Lower leg skin (tissue), 4 donors: ENCODE measurements at regions not wholly inside any gene's neighbourhood (a gene's known extent, or its start where the extent isn't known, plus 50 kb on each side); places are given as distances from the start of the nearest gene placed in this dataset.

ENCODE experiments used
- DNase-seq, 2 donors: peaks; one replicate each; pipeline ENCODE4 v3.0.0-alpha.2; 2019; ENCODE audit warnings: low spot score in 2 of 2
- H3K4me3 ChIP-seq: fragments of 200-600 bp; sonication (generic); 2 replicates; pipeline ENCODE4 v1.5.1; 2017; ENCODE audit warnings: mild to moderate bottlenecking, low read depth; ENCODE audit not compliant: poor library complexity, severe bottlenecking
- POLR2A ChIP-seq, 2 donors: fragments of 450-650 bp; IDR thresholded peaks; one replicate each; pipeline ENCODE4 v1.6.1; 2016 to 2017; ENCODE audit warnings: antibody characterized with exemption in 2 of 2, mild to moderate bottlenecking in 1 of 2, moderate library complexity in 1 of 2
- WGBS, 2 donors: methylation state at CpG; one replicate each; pipeline ENCODE4 v1.1.5; 2018; 5-methylcytosine and 5-hydroxymethylcytosine counted together
- intact Hi-C: fragments of 100-400 bp; cut with DNase I; formaldehyde crosslinking; loops from one replicate; pipeline ENCODE4 v1.15.0; 2023; ENCODE audit warnings: low total_unique reads
- TF ChIP-seq, protein P1 (sequence below), 3 donors: fragments of 450-650 bp; IDR thresholded peaks; one replicate each; pipeline ENCODE4 v1.5.1; 2016; ENCODE audit warnings: antibody characterized with exemption in 3 of 3, mild to moderate bottlenecking in 3 of 3, moderate library complexity in 2 of 3

- intact Hi-C loops = no loop called here
- TF ChIP-seq, protein P1, sequence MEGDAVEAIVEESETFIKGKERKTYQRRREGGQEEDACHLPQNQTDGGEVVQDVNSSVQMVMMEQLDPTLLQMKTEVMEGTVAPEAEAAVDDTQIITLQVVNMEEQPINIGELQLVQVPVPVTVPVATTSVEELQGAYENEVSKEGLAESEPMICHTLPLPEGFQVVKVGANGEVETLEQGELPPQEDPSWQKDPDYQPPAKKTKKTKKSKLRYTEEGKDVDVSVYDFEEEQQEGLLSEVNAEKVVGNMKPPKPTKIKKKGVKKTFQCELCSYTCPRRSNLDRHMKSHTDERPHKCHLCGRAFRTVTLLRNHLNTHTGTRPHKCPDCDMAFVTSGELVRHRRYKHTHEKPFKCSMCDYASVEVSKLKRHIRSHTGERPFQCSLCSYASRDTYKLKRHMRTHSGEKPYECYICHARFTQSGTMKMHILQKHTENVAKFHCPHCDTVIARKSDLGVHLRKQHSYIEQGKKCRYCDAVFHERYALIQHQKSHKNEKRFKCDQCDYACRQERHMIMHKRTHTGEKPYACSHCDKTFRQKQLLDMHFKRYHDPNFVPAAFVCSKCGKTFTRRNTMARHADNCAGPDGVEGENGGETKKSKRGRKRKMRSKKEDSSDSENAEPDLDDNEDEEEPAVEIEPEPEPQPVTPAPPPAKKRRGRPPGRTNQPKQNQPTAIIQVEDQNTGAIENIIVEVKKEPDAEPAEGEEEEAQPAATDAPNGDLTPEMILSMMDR (IDR thresholded peaks at IDR 0.05) = no peak
- no peak for TF ChIP-seq POLR2A (IDR thresholded peaks at IDR 0.05)
- no peak overlapping the region for H3K4me3 ChIP-seq
- no peak for DNase-seq
- WGBS, 2 donors = 67 to 75% methylated on average over 8 of the region's 8 CpGs
Measured at GRCh38 chr2:173458991-173459780, 104.5 kb downstream of the CDCA7 start.

GRCh38 chr2:173462892-173463840, 108.5 kb downstream of the CDCA7 start:
- no peak overlapping the region for H3K4me3 ChIP-seq
- 76% methylated on average over 14 of the region's 14 CpGs for WGBS, 2 donors
- no peak for TF ChIP-seq POLR2A (IDR thresholded peaks at IDR 0.05)
- TF ChIP-seq, protein P1 (IDR thresholded peaks at IDR 0.05) = no peak
- DNase-seq = no peak
- intact Hi-C loops = no loop called here

DNA sequence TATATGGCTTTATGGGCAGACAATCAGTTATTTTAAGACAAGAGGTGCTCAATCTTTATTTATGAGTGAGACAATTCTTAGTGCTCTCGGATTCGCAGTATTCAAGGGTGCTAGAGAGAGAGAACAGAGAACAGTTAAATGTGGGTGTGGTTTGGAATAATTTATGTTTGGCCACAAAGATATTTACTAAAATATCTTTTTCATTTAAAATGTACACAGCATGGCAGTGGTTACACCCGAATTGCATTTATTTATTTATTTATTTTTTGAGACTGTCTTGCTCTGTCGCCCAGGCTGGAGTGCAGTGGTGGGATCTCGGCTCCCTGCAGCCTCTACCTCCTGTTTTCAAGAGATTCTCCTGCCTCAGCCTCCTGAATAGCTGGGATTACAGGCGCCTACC, 109.2 kb downstream of the CDCA7 start:
- no peak for TF ChIP-seq POLR2A (IDR thresholded peaks at IDR 0.05)
- TF ChIP-seq, protein P1 (IDR thresholded peaks at IDR 0.05) = no peak

GRCh38 chr2:173467751-173468150, 113.1 kb downstream of the CDCA7 start:
- no peak for DNase-seq
- H3K4me3 ChIP-seq = no peak overlapping the region
- 57 to 71% methylated on average over 1 of the region's 1 CpG for WGBS, 2 donors
- TF ChIP-seq, protein P1 (IDR thresholded peaks at IDR 0.05) = no peak
- no peak for TF ChIP-seq POLR2A (IDR thresholded peaks at IDR 0.05)
- intact Hi-C loops = no loop called here

More for the DNA sequence above, 109.2 kb downstream of the CDCA7 start:
- intact Hi-C loops = no loop called here
- 90 to 94% methylated on average over 6 of the region's 6 CpGs for WGBS, 2 donors
- no peak for DNase-seq
- no peak overlapping the region for H3K4me3 ChIP-seq

DNA sequence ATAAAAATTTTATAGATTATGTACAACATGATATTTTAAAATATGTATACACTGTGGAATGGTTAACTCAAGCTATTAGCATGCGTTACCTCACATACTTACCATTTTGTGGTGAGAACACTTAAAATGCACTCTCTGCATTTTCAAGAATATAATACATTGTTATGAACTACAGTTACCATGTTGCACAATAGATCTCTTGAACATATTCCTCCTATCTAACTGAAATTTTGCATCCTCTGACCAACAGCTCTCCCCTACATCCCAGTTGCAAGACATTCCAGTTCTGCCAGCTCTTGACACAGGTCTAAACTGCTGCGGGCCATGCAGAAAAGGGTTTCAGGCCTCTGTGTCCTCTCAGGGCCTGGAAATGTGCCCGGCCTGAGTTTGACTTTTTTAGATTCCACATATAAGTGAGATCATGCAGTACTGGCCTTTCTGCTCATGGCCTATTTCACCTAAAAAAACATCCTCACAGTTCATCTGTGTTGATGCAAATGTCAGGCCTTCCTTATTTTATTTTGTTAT, 113.7 kb downstream of the CDCA7 start:
- no peak for TF ChIP-seq POLR2A (IDR thresholded peaks at IDR 0.05)
- TF ChIP-seq, protein P1 (IDR thresholded peaks at IDR 0.05) = no peak
- DNase-seq = no peak
- no peak overlapping the region for H3K4me3 ChIP-seq
- 95 to 99% methylated on average over 3 of the region's 3 CpGs for WGBS, 2 donors
- intact Hi-C loops = no loop called here
